ENCODE measurements at regions not wholly inside any gene's neighbourhood (a gene's known extent, or its start where the extent isn't known, plus 50 kb on each side); places are given as distances from the start of the nearest gene placed in this dataset.

DNA sequence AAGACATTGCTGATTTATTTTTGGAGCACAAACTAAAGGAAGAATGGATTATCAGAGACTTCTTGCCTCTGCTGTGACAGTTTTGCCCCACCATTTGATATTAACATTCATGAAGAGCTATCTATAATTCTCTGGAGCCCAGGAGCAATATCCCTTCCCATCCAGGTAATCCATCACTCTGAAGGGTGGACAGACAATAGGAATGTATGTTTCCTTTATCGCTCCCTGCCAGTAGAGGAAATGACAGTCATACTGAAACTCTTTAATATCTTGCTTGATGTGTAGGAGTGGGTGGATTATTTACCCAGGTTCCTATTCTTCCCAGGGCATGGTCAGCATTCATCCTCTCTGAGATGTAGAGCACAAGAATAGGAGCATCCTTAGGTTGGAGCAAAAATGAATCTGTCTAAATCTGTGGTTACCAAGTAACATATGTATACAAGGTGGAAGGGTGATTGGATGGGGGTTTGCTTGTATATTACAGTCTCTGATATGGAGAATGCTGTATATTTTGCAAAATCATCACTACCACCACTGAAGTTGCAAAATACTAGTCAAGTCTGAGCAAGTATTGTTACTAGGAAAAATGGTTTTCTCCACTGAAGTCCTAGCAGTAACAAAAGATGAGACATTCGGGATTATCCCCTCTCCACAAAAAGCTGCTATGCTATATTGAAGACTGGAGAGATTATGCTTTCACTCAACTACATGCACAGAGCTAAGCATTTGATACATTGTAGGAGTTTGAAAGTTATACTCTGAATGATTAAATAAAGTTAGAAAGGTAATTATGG, 151.6 kb downstream of the CBLL2 start:
- no peak for TF ChIP-seq EZH2phosphoT487 (IDR thresholded peaks at IDR 0.05; ENCODE audit: low read length)
- TF ChIP-seq, protein P1, sequence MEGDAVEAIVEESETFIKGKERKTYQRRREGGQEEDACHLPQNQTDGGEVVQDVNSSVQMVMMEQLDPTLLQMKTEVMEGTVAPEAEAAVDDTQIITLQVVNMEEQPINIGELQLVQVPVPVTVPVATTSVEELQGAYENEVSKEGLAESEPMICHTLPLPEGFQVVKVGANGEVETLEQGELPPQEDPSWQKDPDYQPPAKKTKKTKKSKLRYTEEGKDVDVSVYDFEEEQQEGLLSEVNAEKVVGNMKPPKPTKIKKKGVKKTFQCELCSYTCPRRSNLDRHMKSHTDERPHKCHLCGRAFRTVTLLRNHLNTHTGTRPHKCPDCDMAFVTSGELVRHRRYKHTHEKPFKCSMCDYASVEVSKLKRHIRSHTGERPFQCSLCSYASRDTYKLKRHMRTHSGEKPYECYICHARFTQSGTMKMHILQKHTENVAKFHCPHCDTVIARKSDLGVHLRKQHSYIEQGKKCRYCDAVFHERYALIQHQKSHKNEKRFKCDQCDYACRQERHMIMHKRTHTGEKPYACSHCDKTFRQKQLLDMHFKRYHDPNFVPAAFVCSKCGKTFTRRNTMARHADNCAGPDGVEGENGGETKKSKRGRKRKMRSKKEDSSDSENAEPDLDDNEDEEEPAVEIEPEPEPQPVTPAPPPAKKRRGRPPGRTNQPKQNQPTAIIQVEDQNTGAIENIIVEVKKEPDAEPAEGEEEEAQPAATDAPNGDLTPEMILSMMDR (IDR thresholded peaks at IDR 0.05; ENCODE audit: low read length), result no peak
- no peak for TF ChIP-seq EZH2 (optimal IDR thresholded peaks at IDR 0.05; ENCODE audit: low read depth, low read length)
- Histone ChIP-seq H3F3A (ENCODE audit: insufficient read depth, low read length) (no peaks in the 10 kb centered on the region), H3K4me3 (ENCODE audit: low read length) (no peak overlapping the region), H3K9me2 (replicated peaks; ENCODE audit: insufficient read depth, low read length) (no peaks in the 10 kb centered on the region), H3K9ac (ENCODE audit: low read length) (no peak overlapping the region), H3K9me3 (replicated peaks; ENCODE audit: insufficient read depth, low read length) (no peaks in the 10 kb centered on the region), H3K79me2 (ENCODE audit: low read length) (no peaks in the 10 kb centered on the region), H3K4me1 (ENCODE audit: low read length) (no peaks in the 10 kb centered on the region), H3K36me3 (replicated peaks; ENCODE audit: insufficient read depth, low read length) (no peaks in the 10 kb centered on the region), H2AFZ (ENCODE audit: low read length) (no peak overlapping the region), H3K27ac (ENCODE audit: low read length) (no peak overlapping the region), H3K4me2 (ENCODE audit: low read depth, low read length) (no peak overlapping the region), H4K20me1 (ENCODE audit: insufficient read depth, low read length) (no peaks in the 10 kb centered on the region), H3K27me3 (replicated peaks; ENCODE audit: insufficient read depth, low read length) (no peaks in the 10 kb centered on the region)
- no peak for DNase-seq

DNA sequence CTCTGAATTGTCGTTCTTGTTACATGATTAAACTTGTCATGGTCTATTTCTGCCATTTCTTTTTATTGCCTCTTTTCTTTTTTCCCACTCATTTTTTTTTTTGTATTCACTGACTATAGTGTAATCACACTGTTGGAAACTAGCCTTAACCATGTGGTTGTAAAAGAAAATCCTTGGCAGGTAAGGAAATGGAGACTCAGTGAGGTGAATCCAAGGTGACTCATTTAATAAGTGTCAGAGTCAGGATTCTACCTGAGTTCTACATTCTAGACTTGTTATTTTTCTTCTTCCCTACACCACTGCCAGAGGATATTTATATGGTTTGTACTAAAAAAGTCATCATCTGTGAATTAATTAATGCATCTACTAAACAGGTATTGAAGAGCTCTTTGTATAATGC, 152.2 kb downstream of the CBLL2 start:
- Histone ChIP-seq H3K27me3 (replicated peaks; ENCODE audit: insufficient read depth, low read length) (no peaks in the 10 kb centered on the region), H3F3A (ENCODE audit: insufficient read depth, low read length) (no peaks in the 10 kb centered on the region), H3K9me3 (replicated peaks; ENCODE audit: insufficient read depth, low read length) (no peaks in the 10 kb centered on the region), H3K27ac (ENCODE audit: low read length) (no peak overlapping the region), H3K4me3 (ENCODE audit: low read length) (no peak overlapping the region), H3K9ac (ENCODE audit: low read length) (no peak overlapping the region), H3K4me2 (ENCODE audit: low read depth, low read length) (no peak overlapping the region), H3K36me3 (replicated peaks; ENCODE audit: insufficient read depth, low read length) (no peaks in the 10 kb centered on the region), H3K79me2 (ENCODE audit: low read length) (no peaks in the 10 kb centered on the region), H2AFZ (ENCODE audit: low read length) (no peak overlapping the region), H3K9me2 (replicated peaks; ENCODE audit: insufficient read depth, low read length) (no peaks in the 10 kb centered on the region), H3K4me1 (ENCODE audit: low read length) (no peaks in the 10 kb centered on the region), H4K20me1 (ENCODE audit: insufficient read depth, low read length) (no peaks in the 10 kb centered on the region)
- no peak for DNase-seq
- TF ChIP-seq EZH2phosphoT487 (IDR thresholded peaks at IDR 0.05; ENCODE audit: low read length) (no peak), EZH2 (optimal IDR thresholded peaks at IDR 0.05; ENCODE audit: low read depth, low read length) (no peak)
- TF ChIP-seq, protein P1 (IDR thresholded peaks at IDR 0.05; ENCODE audit: low read length), result no peak

DNA sequence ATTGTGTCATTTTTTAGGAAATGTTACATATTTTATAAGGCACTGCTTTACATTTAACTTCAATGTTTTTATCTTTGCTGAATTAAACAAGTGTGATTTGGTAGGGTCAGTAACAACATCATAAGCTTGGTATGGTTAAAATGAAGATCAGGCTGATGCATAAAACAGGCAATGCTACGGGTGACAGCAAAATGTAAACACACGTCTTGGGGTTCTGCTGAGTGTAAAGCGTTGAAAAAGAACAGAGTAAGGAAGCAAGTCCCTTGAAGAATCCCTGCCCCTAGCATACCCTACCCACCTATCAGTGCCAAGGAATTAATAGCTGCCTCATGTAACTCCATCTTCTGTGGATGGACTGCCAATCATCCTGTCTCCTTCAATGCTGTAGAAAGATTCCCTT, 157.0 kb downstream of the CBLL2 start:
- H3K9me2 ChIP-seq (replicated peaks; ENCODE audit: insufficient read depth, low read length), result no peaks in the 10 kb centered on the region
- no peaks in the 10 kb centered on the region for H4K20me1 ChIP-seq (ENCODE audit: insufficient read depth, low read length)
- H3K27me3 ChIP-seq (replicated peaks; ENCODE audit: insufficient read depth, low read length), result no peaks in the 10 kb centered on the region
- no peak overlapping the region for H3K4me2 ChIP-seq (ENCODE audit: low read depth, low read length)
- no peak for DNase-seq
- H3K9me3 ChIP-seq (replicated peaks; ENCODE audit: insufficient read depth, low read length), result no peaks in the 10 kb centered on the region
- TF ChIP-seq EZH2 (optimal IDR thresholded peaks at IDR 0.05; ENCODE audit: low read depth, low read length) (no peak), EZH2phosphoT487 (IDR thresholded peaks at IDR 0.05; ENCODE audit: low read length) (no peak)
- TF ChIP-seq, protein P1 (IDR thresholded peaks at IDR 0.05; ENCODE audit: low read length), result no peak
- no peaks in the 10 kb centered on the region for H3K36me3 ChIP-seq (replicated peaks; ENCODE audit: insufficient read depth, low read length)
- no peaks in the 10 kb centered on the region for H3F3A ChIP-seq (ENCODE audit: insufficient read depth, low read length)
- no peak overlapping the region for H3K9ac ChIP-seq (ENCODE audit: low read length)
- H3K4me3 ChIP-seq (ENCODE audit: low read length), result no peak overlapping the region
- no peak overlapping the region for H3K27ac ChIP-seq (ENCODE audit: low read length)
- H2AFZ ChIP-seq (ENCODE audit: low read length), result no peak overlapping the region
- H3K79me2 ChIP-seq (ENCODE audit: low read length), result no peaks in the 10 kb centered on the region
- no peaks in the 10 kb centered on the region for H3K4me1 ChIP-seq (ENCODE audit: low read length)

Measured in MM.1S (cell line).